ENCODE measurements at regions not wholly inside any gene's neighbourhood (a gene's known extent, or its start where the extent isn't known, plus 50 kb on each side); places are given as distances from the start of the nearest gene placed in this dataset.

GRCh38 chr13:97148894-97149293 lies 73.2 kb upstream of the MBNL2 start:
- TF ChIP-seq, protein P1, sequence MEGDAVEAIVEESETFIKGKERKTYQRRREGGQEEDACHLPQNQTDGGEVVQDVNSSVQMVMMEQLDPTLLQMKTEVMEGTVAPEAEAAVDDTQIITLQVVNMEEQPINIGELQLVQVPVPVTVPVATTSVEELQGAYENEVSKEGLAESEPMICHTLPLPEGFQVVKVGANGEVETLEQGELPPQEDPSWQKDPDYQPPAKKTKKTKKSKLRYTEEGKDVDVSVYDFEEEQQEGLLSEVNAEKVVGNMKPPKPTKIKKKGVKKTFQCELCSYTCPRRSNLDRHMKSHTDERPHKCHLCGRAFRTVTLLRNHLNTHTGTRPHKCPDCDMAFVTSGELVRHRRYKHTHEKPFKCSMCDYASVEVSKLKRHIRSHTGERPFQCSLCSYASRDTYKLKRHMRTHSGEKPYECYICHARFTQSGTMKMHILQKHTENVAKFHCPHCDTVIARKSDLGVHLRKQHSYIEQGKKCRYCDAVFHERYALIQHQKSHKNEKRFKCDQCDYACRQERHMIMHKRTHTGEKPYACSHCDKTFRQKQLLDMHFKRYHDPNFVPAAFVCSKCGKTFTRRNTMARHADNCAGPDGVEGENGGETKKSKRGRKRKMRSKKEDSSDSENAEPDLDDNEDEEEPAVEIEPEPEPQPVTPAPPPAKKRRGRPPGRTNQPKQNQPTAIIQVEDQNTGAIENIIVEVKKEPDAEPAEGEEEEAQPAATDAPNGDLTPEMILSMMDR (IDR thresholded peaks at IDR 0.05): no peak
- TF ChIP-seq POLR2A (IDR thresholded peaks at IDR 0.05): no peak
